HG02852 (cell line): ENCODE measurements at regions not wholly inside any gene's neighbourhood (a gene's known extent, or its start where the extent isn't known, plus 50 kb on each side); places are given as distances from the start of the nearest gene placed in this dataset.

Experiments used
- ATAC-seq: cut with Tn5 transposase; IDR thresholded peaks from one replicate; pipeline ENCODE4 v1.9.1; 2021; ENCODE audit warnings: mild to moderate bottlenecking, moderate library complexity; ENCODE audit not compliant: unreplicated experiment

DNA sequence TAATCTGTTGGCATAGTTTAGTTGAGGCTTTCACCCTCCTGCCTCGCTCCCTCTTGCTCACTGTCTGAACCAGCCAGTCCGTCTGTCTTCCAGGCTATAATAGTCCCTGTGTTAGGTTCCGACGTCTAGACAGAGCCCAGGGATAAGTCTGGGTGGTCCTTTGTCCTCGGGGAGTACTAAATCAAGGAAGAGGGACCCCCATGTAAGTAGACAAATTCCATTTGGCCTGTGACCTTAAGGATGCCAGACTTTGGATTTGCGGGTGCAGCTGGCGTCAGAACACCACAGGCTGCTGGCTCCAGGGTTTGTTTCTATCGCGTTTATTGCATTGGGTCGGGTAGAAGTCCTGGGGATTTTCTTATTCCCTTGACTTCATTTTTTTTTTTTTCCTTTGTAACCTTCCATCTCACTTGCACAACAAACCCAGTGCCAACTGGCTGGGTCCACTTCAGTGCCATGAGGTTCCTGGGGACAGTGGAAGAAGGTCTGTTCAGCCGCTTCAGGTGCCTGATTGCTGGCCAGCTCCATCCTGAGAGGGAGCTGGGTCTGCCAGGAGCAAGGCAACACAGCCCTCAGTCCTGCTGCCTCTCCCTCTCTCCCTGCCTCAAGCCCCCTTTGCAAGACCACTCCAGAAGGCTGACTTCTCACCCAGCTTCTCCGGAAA is 95.4 kb upstream of the KLHL25 start:
- no peak for ATAC-seq

DNA sequence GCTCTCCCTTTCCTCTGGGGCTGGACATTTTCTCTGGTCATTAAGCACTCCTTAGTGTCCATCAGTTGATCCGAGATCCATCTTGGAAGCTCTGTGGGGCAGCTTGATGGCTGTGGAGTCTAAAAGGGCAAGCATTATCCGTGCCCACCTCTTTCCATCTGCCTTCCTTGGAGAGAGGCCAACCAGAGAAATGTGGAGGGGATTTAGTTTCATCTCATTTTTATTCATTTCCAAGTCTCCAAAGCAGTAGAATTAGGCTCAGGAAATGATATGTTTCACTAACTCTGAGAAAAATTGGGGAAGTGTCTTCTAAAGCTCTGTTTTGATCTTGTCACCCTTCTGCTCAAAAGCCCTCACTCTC is 95.9 kb upstream of the KLHL25 start:
- no peak for ATAC-seq

DNA sequence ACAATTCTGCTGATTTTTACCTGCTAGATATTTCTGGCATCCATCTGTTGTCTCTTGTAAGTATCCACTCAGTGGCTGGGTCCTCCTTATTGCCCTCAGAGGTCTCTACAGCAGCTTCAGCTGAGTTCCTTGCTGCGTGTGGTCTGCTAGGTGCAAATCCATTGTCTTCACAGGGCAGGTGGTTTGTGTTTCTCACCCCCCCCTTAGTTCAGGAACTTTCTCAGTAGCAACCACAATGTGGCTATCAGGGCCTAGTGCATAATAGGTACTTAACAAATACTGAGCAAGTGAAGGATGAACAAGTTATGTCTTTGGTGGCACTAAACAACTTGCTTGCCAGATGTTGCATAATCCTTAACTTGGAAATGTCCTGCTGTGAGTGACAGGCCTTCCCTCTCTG is 96.7 kb upstream of the KLHL25 start:
- ATAC-seq: no peak

DNA sequence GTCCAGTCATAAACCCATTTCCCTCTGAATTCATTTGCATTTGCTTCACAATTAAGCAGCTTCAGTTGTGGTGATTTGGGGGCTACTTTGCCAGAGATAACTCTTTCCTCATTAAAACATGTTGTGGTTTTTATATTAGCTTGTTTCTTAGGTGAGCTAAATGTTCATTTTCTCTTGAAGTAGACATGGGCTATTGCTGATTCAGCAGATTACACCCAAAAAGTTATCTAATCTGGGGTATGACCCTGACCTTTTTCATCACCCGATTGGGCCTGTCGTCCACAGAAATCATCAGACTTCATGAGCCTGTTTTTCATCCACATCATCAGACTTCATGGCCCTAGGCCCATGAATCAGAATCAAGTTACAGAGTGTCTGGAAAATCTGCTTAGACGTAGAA is 97.5 kb upstream of the KLHL25 start:
- no peak for ATAC-seq

DNA sequence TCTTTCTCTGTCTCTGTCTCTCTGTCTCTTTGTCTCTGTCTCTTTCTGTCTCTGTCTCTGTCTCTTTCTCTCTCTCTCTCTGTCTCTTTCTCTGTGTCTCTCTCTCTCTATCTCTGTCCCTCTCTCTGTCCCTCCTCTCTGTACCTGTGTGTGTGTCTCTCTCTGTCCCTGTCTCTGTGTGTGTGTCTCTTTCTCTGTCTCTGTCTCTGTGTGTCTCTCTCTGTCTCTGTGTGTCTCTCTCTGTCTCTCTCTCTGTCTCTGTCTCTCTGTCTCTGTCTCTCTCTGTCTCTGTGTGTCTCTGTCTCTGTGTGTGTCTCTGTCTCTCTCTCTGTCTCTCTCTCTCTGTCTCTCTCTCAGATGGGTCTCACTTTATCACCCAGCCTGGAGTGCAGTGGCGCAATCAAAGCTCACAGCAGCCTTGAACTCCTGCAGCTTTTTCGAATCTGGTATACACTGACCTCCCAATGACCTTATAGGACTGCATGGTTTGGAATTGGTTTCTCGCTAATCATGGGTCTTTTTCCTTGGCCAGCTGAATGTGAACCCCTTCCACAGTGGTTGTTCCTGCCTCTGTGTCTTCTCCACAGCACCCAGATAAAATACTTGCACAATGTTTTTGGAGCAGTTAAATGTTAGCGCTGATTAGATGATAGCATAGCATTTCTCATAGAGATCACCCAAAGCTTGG is 102.6 kb upstream of the KLHL25 start:
- no peak for ATAC-seq

DNA sequence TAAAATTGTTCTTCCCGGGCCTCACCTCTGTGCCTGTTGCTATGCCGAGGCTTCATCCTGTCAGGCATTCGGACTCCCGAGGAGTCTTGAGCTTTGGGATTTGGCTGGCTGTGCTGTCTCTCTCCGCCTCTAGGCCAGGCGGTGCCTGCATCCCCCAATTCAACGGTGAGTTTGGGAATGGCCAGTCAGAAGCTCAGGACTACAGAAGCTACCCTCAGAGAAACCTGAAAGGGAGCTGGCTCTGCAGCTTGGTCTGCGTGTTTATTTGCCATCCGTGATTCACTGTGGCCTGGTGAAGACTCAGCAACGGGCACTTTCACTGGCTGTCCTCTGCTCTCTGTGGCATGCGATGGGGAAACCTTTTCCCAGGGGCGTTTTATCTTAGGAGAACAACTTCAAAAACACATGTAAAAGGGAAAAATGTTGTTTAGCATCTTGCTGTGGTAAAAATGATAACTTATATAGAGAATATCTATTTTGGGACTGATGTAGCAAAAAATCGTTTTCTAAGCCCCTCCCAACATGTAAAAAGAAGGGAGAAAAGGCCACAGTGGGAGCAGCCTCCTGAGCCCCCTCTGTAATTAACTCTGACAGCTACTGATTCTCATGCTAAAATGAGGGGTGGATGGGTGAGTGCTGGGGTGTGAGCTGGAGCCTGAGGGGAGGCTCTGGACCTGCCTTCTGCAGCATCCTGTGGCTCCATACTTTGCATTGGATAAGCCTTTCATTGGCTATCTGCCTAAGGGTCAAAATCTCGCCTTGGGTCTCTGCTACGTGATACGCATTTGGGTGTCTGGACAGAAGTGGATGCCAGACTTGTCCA is 103.4 kb upstream of the KLHL25 start:
- ATAC-seq: no peak

DNA sequence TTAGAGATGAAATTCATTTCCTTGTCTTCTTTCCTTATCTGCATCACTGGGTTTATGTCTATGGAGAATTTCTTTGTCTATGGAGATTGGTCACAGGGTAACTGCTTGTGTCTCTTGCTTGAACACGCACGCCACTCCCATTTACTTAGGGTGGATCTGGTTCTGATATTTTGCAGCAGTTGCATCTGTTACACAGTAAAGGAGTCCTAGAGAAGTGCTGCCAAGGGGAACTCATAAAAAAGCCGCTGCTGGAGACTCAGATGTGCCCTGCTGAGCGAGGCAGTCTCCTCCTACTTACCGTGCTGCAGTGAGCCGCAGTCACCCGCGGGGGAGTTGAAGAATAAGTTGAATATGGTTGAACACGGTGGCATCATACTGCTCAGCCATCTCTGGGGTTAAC is 105.2 kb upstream of the KLHL25 start:
- ATAC-seq: no peak

DNA sequence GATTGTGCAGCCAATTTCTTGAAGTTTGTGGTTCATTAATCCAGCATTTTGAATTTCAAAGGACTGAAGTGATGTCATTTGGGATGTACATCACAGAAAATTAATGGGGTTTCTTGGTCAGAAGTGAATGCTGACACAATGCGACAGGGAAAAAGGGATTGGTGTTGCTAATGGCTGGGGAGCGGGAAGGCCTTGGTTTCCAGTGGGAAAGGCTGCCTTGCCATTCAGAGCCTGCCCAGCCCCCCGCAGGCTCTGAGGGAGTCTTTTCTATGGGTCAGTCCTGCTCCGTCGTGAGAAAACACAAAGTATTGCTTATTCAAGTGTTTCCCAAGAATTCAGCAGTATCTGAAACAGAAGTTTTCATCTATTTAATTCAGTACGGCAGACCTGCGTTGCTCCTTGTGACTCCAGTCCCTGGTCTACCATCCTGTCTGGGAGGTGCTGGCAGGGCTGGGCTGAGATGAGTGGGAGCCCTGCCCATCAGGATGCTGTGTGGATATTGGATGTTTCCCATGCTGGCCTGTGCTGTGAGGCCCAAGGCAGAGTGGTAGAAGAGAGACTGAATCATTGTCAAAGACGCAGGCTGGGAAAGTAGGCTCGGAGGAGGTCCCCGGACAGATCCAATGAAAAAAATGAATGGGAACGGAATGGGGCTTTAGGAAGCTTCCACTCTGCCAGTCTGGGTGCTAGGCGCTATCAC is 111.2 kb upstream of the KLHL25 start:
- ATAC-seq: no peak

DNA sequence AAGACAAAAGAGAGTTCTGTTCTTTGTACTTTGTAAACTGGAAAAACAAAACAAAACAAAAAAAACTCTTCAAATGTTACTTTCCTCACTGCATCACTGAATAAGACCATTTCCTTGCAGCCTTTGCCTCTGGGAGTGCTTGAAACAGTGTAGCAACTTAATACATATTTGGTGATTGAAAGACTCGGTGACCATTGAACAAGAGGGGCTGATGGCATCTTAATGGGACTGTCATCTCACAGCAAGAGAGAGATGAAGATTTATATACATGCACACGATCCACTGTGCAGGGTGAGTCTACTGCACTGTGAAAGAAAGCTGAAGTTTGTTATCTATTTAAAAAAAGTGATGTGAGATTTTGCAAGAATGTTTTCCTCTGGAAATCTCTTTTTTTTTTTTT is 111.9 kb upstream of the KLHL25 start:
- ATAC-seq: no peak

DNA sequence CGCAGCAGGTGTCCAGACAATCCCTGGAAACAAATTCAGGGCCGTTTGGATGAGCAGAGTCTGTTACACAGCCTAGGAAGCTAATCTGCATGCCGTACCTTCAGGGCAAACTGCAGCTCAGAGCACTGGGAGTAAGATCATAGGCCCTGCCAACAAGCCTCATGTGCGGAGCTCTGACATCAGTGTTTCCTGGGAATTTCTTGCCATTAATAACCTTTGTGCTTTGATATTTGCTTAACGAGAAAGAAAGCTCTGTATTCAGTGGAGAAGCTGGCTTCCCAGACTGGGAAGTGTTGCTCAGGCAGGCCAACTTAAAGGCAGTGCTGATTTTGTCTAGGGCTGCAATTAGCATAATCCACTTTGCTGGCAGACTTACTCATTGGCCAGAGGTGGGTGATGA is 116.1 kb upstream of the KLHL25 start:
- ATAC-seq: no peak

DNA sequence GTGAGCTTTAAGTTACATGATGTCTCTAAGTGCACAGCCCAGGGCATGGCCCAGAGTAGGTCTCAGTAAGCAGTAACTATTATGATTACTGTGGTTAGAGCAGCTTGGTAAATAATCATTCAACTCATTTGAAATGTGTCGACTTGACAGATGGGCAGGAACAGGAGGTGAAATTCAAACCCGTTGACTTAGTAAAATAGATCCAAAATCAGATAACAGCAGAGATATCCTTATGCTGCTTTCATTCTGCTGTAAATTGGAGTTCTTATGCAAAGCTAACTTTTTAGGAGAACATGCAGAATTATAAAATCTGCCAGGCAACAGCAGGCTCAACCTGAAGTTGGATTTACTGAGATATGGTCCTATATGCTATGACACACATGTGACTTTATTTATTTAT is 118.7 kb upstream of the KLHL25 start:
- no peak for ATAC-seq

DNA sequence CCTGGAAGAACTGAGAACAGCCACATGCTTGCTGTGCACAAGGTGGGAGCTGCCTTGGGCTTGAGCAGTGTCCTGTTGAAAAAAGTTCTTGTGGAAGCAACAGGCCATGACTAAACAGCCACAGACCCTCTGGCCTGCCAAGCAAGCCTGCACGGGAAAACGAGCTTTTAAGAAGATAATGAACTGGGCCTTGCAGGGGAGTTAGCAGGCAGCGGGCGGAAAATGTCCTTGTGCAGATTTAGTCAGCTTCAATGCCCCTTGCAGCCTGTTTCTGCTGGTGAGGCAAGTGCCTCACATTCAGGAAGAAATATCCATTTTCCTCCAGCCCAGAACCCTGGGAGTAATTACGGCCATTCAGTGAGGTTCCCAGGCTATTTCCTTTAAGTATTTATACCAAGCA is 126.2 kb upstream of the KLHL25 start:
- ATAC-seq: no peak

DNA sequence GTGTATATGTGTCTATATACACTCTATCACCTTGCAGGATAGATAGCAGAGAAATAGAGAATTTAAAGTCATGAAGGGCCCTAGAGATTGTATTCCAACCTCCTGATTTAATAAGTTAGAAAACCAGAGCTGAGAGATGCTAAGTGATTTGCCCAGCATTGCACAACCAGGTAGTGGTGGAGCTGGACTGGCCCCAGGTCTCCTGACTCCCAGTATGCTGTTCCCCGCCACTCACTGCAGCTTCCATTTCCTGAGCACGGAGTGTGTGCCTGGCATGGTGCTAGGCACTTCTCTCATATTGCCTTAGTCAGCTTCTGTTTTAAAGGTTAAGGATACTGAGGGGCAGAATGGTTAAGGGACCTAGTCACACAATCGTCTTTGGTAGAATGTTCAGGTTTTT is 129.4 kb upstream of the KLHL25 start:
- no peak for ATAC-seq

DNA sequence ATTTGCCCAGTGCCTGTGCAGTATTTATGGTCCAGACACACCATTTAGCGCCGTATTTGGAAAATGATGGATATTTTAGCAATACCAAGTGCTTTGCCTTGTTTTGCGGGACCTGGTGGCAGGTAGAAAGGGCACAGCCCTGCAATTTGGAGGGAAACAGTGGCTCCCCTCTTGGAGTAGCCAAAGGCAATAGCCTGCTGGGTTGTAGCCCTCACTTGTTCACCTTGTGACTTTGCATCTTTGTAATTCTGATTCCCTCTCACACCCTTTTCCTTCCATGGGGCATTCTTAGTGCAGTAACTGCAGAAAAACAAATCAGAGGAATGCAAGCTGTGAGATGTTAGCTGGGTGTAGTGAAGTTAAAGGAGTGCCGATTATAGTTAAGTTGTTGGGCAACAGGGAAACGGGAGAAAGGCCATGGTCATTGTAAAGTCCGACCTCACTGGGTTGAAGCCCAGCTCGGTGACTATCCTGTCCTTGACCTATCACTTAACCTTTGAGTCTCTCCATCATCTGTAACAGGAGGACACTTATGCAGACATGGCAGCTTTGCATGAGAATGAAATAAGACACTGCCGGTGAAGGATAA is 131.0 kb upstream of the KLHL25 start:
- no peak for ATAC-seq

DNA sequence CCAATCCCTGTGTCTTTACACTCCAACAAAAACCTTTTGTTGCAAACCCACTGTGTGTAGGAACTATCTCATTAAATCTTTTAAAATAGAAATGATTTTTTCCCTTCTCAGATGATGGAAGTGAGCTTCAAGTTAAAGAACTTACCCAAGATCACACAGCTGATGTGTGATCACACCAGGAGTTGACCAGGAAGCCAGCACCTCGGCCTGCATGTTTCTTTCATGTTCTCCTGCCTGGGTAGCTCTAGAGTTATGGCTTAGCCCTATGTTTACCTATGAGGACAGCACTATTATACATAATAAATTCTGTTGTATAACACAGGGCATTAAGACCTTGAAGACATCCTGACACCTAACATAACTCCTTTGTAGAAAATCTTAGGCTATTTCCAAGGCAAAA is 132.1 kb upstream of the KLHL25 start:
- no peak for ATAC-seq

DNA sequence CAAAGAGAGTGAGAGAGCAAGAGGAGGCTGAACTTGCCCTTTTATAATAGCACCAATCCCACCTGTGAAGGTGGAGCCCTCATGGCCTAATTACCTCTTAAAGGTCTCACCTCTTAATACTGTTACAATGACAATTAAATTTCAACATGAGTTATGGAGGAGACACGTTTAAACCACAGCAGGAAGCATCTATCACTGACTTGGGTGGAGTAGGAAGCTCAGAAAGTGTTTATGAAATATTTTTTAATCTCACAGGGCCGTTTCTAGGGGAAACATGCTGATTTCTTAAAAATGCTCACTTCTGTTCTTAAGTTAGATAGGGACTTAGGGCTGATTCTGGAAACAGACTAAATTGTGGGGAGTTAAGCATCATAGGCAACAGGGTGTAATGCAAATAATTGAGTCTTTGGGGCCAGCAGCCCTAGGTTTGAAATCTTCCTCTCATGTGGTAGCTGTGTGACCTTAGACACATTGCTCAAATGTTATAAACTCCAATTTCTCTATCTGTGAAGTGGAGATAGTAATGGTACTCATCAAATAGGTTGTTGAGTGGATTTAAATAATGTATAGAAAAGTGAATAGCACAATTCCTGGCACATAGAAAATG is 133.3 kb upstream of the KLHL25 start:
- ATAC-seq: no peak

DNA sequence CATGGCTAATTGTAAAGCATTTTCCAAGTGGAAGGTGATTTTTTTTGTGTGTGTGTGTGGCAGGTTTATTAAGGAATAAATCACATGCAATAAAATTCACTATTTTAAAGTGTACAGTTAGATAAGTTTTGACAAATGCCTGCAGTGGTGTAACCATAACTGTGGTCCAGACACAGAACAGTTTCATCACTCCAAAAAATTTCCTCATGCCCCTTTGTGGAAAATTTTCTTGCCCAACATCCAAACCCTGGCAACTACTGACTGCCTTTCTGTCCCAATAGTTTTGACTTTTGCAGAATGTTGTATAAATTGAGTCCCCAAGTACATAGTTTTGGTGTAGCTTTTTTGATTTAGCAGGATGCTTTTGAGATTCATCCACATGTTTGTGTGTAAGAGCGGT is 135.1 kb upstream of the KLHL25 start:
- ATAC-seq: no peak

DNA sequence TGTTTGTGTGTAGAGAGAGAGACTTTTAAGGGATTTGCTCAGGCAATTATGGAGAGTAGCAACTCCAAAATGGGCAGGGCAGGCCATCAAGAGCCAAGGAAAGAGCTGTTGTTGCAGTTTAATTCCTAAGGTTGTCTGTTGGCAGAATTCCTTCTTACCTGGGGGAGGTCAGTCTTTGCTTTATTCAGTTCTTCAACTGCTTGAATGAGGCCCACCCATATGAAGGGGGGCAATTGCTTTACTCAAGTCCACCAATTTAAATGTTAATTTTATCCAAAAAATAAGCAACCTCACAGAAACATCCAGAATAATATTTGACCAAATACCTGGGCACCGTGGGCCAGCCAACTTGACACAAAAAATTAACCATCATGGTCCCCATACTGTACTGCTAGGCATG is 137.7 kb upstream of the KLHL25 start:
- ATAC-seq: no peak

DNA sequence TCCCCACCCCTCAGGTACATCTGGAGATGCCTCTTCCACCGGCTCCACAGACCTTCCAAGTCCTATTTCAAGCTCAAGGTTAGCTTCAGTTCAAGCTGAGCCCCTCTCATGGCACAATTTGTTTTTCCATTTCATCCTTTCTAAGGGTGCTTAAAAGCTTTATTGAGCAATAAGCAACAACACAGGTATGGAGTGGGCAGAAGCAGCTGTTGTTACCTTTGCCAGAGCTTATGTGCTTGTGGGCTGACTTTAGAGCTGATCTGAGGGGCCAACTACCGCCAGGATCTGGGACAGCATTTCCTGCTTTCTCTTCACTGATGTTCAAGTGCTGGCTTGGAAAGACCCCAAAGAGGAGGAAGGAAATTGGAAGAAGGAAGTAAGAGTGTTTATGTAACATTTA is 140.0 kb upstream of the KLHL25 start:
- no peak for ATAC-seq

DNA sequence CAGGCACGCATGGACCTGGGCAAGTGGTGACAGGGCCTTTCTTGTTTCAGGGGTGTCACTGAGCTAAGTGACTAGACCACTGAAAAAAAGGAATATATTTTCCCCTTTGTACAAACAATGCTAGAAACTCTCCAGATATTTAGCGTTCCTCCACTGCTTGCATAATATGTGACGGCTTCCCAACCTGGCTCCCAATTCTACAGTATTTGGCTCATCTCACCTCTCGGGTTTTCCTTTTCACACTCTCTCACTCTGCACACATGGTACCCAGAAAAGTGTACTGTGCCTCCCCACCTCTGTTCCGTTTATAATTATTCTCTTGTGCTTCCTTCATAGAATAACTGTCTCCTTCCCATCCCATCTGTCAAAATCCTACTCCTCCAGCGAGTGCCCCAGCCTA is 140.5 kb upstream of the KLHL25 start:
- ATAC-seq: no peak

DNA sequence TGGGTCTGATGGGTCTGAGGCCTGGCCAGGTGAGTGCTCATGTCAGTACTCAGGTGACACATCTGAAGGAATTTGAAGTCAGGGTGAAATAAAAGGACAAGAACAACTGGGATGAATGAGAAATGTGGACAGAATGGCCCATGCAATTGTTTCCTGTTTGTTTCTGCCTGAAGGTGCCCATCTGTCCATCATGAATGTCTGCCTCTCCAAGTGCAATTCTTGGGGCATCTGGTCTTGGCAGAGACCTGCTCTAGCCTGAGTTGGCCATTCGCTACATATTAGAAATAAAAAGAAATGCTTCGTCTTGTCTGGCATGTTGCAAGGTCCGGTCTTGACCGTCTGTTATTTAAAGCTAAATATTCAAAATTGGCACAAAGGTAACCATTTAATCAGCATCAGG is 142.0 kb upstream of the AGBL1 start:
- no peak for ATAC-seq
